Choroid plexus epithelial cell (primary cell): ENCODE measurements at regions not wholly inside any gene's neighbourhood (a gene's known extent, or its start where the extent isn't known, plus 50 kb on each side); places are given as distances from the start of the nearest gene placed in this dataset.

Source experiments
- DNase-seq: peaks from one replicate; pipeline ENCODE4 v3.0.0-alpha.2; 2010; ENCODE audit warnings: low read depth
- H3K4me3 ChIP-seq: 2 replicates; pipeline ENCODE4 v1.5.1; 2011; ENCODE audit warnings: low read depth, mild to moderate bottlenecking, control low read depth, low read length, moderate library complexity
- CTCF ChIP-seq: conservative IDR thresholded peaks from 2 replicates; pipeline ENCODE4 v1.5.1; 2011; ENCODE audit warnings: low read depth, mild to moderate bottlenecking, control low read depth, inconsistent platforms, low read length, moderate library complexity

DNA sequence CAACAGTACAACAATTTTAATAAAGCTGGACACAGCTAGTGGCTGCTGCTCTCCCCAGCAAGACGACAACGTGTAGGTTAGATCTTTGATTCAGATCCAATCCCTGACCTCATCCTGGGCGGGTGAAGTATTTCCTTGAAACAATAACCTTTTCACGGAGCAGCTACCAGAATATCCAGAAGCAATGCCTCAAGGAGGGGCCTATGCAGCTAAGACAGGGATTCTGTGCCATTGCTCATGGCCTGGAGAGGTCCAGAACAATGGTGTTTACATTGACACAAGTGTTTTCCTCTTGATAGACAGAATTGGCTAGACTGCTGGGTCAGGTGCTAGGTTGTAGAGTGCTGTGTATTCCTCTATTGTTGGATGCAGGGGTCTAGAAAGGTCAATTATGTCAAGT is 520.1 kb downstream of the BCL11A start:
- no peak overlapping the region for H3K4me3 ChIP-seq

DNA sequence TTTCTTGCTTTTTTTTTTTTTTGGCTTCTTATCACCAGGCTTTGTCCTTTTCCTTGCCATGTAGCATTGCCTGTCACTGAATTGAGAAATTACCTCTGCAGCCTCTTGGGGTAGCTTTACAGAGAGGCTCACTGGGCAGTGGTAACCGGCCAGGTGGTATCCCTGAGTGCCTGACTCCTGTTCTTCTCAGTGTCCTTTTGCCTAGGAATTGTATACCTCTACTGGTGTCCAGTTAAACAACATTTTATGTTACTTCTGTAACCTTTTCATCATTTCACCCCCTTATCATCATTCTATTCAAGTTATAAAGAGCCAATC is 523.9 kb downstream of the BCL11A start:
- TF ChIP-seq CTCF, result no peak
- DNase-seq, result no peak
- H3K4me3 ChIP-seq, result no peak overlapping the region

More for the DNA sequence above, 520.1 kb downstream of the BCL11A start:
- no peak for DNase-seq
- no peak for TF ChIP-seq CTCF

DNA sequence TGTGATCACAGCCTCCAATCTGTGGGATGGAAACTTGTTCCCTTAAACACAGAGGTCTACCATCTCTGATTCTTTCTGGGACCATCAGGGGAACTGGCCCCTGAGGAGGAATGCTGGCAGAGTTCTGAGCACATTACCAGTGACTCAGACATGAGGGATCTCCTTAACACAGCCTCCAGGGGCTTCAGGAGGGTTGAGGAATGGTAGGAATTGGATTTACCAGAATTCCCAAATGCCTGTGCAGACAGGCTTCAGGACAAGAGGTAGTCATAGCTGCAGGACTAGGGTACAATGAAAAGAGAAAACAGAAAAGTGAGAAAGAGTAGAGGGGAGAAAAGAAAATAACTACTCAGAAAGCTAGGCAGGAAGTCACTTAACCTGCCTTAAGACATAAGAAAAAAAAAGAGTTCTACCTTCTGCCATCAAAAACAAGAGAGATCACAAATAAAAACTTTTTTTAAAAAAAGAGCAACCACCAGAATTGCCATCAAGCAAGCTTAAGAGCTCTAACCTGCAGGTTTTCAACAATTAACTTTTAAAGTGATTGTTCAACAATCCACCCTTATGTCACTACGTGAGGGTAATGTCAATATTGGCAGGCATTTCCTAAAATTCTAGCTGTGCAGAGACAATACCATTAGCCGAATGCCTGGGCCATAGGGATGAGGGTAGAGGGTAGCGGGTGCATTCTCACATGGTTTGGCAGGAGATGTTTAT is 524.4 kb downstream of the BCL11A start:
- TF ChIP-seq CTCF, result no peak
- DNase-seq, result no peak
- H3K4me3 ChIP-seq, result no peak overlapping the region

GRCh38 chr2:60025496-60025895 is 528.0 kb downstream of the BCL11A start:
- H3K4me3 ChIP-seq, result no peak overlapping the region
- TF ChIP-seq CTCF, result no peak
- DNase-seq, result no peak

DNA sequence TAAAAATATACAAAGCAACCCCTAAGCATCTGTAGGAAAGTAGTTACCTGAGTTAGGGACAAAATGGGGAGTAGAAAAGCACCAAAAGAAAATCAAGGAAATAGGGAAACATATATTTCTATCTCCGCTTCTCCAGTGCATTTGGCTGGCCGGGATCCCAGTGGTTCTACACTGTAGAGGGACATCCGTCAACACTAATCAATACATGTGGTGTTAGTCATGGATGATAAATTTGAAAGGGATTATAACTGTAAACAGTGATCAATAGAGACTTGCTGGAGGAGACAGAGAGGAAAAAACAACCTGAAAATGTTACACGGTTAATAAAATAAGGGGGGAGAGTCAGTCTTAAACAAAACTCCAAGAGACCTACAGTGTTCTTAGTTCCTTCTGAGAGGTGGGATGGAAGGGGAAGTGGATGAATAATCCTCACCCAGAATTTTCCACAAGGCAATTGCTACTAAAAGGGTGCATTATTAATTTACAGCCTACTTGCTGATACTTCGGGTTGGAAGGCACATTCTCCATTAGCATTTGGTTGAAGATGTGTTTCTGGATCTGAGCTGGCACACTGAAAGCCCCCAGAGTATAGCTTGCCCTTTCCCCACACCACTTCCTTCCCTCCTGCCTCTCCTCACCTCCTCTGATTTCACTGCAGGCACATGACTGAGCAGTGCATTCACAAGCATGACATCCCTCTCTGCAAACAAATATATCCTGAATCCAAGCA is 530.0 kb downstream of the BCL11A start:
- TF ChIP-seq CTCF, result no peak
- no peak overlapping the region for H3K4me3 ChIP-seq
- no peak for DNase-seq

DNA sequence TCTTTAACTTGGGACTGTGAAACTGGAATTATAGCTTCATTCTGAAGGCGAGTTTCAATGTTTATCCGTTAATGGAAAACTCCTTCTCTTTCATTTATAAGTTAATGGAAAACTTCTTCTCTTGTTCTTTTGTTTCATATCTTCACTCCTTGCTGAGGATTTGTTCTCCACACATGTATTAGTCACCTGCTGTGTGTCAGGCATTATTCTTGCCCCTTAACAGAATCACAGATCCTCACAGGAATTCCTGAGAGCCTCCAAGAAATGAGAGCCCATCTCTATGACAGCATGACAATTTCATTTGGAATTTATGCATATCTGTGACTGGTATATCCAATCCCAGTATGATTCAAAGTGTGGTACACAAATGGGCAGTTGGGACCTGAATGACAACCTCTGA is 545.8 kb downstream of the BCL11A start:
- TF ChIP-seq CTCF, result no peak
- no peak overlapping the region for H3K4me3 ChIP-seq
- no peak for DNase-seq

DNA sequence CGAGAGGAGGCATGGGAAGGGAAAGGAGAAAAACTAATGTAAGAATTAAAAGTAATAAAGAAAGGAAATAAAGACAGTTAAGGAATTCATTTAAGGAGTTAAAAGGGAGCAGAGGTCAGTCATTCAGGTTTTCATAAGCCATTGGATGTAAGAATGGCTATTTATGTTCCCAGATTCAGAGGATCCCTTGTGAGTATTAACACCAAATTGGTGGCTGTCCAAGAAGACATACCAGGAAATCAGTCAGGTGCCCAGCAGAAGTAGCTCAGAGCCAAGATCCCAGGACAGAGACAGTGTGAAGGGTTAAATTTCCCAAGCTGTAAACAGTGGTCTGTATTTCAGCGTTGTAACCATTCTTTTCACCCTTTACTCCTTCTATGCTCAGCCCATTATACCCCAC is 550.4 kb downstream of the BCL11A start:
- DNase-seq, result no peak
- H3K4me3 ChIP-seq, result no peak overlapping the region
- no peak for TF ChIP-seq CTCF
